Liver (tissue), 8 donors: ENCODE measurements at regions not wholly inside any gene's neighbourhood (a gene's known extent, or its start where the extent isn't known, plus 50 kb on each side); places are given as distances from the start of the nearest gene placed in this dataset.

ENCODE experiments used
- DNase-seq: peaks from one replicate; pipeline ENCODE4 v3.0.0-alpha.2; 2017; ENCODE audit warnings: low spot score
- H3K27ac ChIP-seq, 2 donors: one replicate each; pipeline ENCODE4 v1.7.0; 2013; ENCODE audit warnings: inconsistent platforms in 2 of 2, low read length in 2 of 2, control low read depth in 1 of 2, low read depth in 1 of 2, mild to moderate bottlenecking in 1 of 2
- H3K27me3 ChIP-seq, 4 donors: one replicate each; pipeline versions ENCODE4 v1.6.1 to v1.7.0; 2013; ENCODE audit warnings: low read length in 3 of 4, inconsistent platforms in 1 of 4, mild to moderate bottlenecking in 1 of 4, moderate library complexity in 1 of 4; ENCODE audit not compliant: control insufficient read depth in 4 of 4, insufficient read depth in 4 of 4
- H3K36me3 ChIP-seq, 4 donors: one replicate each; pipeline versions ENCODE4 v1.6.1 to v1.7.0; 2013; ENCODE audit warnings: low read length in 3 of 4, mild to moderate bottlenecking in 3 of 4, low read depth in 1 of 4, moderate library complexity in 1 of 4; ENCODE audit not compliant: control insufficient read depth in 4 of 4, insufficient read depth in 3 of 4
- H3K4me1 ChIP-seq, 4 donors: one replicate each; pipeline versions ENCODE4 v1.6.1 to v1.7.0; 2013; ENCODE audit warnings: low read length in 3 of 4, mild to moderate bottlenecking in 3 of 4, moderate library complexity in 1 of 4; ENCODE audit not compliant: control insufficient read depth in 4 of 4, insufficient read depth in 4 of 4
- H3K4me3 ChIP-seq, 3 donors: one replicate each; pipeline versions ENCODE4 v1.6.1 to v1.7.0; 2013; ENCODE audit warnings: low read length in 3 of 3, control low read depth in 1 of 3, low read depth in 1 of 3, mild to moderate bottlenecking in 1 of 3
- H3K9ac ChIP-seq, 2 donors: one replicate each; pipeline ENCODE4 v1.7.0; 2013; ENCODE audit warnings: low read length in 2 of 2, mild to moderate bottlenecking in 2 of 2, moderate library complexity in 2 of 2, control low read depth in 1 of 2, low read depth in 1 of 2
- H3K9me3 ChIP-seq, 4 donors: one replicate each; pipeline versions ENCODE4 v1.6.1 to v1.7.0; 2013; ENCODE audit warnings: low read length in 3 of 4; ENCODE audit not compliant: control insufficient read depth in 4 of 4
- EGR1 ChIP-seq, 2 donors: IDR thresholded peaks; 2 replicates each; pipeline ENCODE4 v1.6.1; 2016 to 2018; ENCODE audit warnings: antibody characterized with exemption in 2 of 2, low read depth in 2 of 2
- FOXA1 ChIP-seq: IDR thresholded peaks from 2 replicates; pipeline ENCODE4 v1.6.1; 2016; ENCODE audit warnings: antibody characterized with exemption
- FOXA2 ChIP-seq: IDR thresholded peaks from 2 replicates; pipeline ENCODE4 v1.6.1; 2016; ENCODE audit warnings: antibody characterized with exemption
- GABPA ChIP-seq, 2 donors: IDR thresholded peaks in 1 of 2; conservative IDR thresholded peaks in 1 of 2; 2 replicates each; pipeline ENCODE4 v1.6.1; 2016; ENCODE audit warnings: antibody characterized with exemption in 2 of 2, mild to moderate bottlenecking in 1 of 2, moderate library complexity in 1 of 2
- HNF4A ChIP-seq, 2 donors: conservative IDR thresholded peaks; 2 replicates each; pipeline ENCODE4 v1.6.1; 2016; ENCODE audit warnings: antibody characterized with exemption in 2 of 2, mild to moderate bottlenecking in 2 of 2
- HNF4G ChIP-seq: IDR thresholded peaks from 2 replicates; pipeline ENCODE4 v1.6.1; 2016; ENCODE audit warnings: antibody characterized with exemption
- RXRA ChIP-seq, 2 donors: IDR thresholded peaks; 2 replicates each; pipeline ENCODE4 v1.6.1; 2017 to 2018; ENCODE audit warnings: antibody characterized with exemption in 2 of 2, mild to moderate bottlenecking in 1 of 2
- SP1 ChIP-seq: IDR thresholded peaks from 2 replicates; pipeline ENCODE4 v1.6.1; 2018; ENCODE audit warnings: antibody characterized with exemption, mild to moderate bottlenecking
- YY1 ChIP-seq: IDR thresholded peaks from 2 replicates; pipeline ENCODE4 v1.6.1; 2016; ENCODE audit warnings: antibody characterized with exemption, mild to moderate bottlenecking
- WGBS: extraction: QIAGEN DNeasy Blood & Tissue Kit; methylation state at CpG from one replicate; pipeline ENCODE4 v1.1.7; 2013; 5-methylcytosine and 5-hydroxymethylcytosine counted together
- TF ChIP-seq, protein P1 (sequence below): IDR thresholded peaks from 2 replicates; pipeline ENCODE4 v1.6.1; 2016; ENCODE audit warnings: antibody characterized with exemption
- TF ChIP-seq, protein P2 (sequence below): IDR thresholded peaks from 2 replicates; pipeline ENCODE4 v1.6.1; 2016; ENCODE audit warnings: antibody characterized with exemption
- TF ChIP-seq, protein P3 (sequence below): IDR thresholded peaks from 2 replicates; pipeline ENCODE4 v1.6.1; 2016; ENCODE audit warnings: antibody characterized with exemption
- TF ChIP-seq, protein P4 (sequence below): fragments of 150-350 bp; IDR thresholded peaks from 2 replicates; pipeline ENCODE4 v1.5.1; 2017; ENCODE audit warnings: improper control_type of control experiment, low read depth, low read length; ENCODE audit not compliant: missing input control
- TF ChIP-seq, protein P5 (sequence below): IDR thresholded peaks from 2 replicates; pipeline ENCODE4 v1.6.1; 2016; ENCODE audit warnings: antibody characterized with exemption, mild to moderate bottlenecking
- donor health status: healthy.
- donor health status: healthy.
- donor health status: healthy.
- donor health status: healthy.
- donor health status: healthy.

DNA sequence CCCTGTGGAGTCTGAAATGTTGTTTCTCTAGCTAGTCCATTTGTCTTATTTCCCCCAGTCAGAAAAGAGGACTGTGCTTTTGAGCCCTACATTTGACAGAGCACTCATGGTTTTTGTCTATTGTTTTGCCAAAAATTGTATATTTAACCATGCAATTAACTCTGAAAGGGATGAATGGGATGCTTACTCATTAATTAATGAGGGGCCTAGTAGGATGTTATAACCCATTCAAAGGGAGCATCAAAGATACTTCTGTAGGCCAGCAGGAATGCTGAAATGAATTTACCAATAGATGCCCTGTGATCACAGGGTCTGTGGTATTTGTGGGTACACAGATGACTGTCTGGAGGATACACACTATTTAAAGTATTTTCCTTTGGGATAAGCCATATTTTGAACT lies 147.7 kb downstream of the FCRL5 start (continued):
- TF ChIP-seq, protein P1, sequence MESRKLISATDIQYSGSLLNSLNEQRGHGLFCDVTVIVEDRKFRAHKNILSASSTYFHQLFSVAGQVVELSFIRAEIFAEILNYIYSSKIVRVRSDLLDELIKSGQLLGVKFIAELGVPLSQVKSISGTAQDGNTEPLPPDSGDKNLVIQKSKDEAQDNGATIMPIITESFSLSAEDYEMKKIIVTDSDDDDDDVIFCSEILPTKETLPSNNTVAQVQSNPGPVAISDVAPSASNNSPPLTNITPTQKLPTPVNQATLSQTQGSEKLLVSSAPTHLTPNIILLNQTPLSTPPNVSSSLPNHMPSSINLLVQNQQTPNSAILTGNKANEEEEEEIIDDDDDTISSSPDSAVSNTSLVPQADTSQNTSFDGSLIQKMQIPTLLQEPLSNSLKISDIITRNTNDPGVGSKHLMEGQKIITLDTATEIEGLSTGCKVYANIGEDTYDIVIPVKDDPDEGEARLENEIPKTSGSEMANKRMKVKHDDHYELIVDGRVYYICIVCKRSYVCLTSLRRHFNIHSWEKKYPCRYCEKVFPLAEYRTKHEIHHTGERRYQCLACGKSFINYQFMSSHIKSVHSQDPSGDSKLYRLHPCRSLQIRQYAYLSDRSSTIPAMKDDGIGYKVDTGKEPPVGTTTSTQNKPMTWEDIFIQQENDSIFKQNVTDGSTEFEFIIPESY = no peak
- no peak for TF ChIP-seq HNF4A (conservative IDR thresholded peaks at IDR 0.05)
- TF ChIP-seq YY1 = no peak
- no peak for TF ChIP-seq RXRA (IDR thresholded peaks at IDR 0.05)
- TF ChIP-seq EGR1 (IDR thresholded peaks at IDR 0.05; ENCODE audit: low read depth in 2 of 2) = no peak

DNA sequence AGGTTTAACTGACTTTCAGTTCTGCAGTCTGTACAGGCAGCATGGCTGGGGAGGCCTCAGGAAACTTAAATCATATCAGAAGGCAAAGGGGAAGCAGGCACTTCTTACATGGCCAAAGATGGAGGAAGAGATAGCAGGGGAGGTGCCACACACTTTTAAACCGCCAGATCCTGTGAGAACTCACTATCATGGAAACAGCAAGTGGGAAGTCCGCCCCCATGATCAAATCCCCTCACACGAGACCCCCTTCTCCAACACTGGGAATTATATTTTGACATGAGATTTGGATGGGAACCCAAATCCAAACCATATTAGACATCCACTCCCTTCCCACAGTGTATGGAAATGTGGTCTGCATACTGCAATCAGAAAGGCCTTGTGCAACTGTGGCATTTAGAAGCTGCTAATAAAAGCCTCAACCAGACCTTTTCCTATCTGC lies 148.2 kb downstream of the FCRL5 start:
- Histone ChIP-seq H3K9me3 (no peaks in the 10 kb centered on the region), H3K4me3 (no peak overlapping the region), H3K4me1 (peaks cover 0 to 5% (median 0%) of the 10 kb centered on the region in 4 donors), H3K27me3 (no peaks in the 10 kb centered on the region), H3K27ac (no peak overlapping the region), H3K36me3 (no peaks in the 10 kb centered on the region), H3K9ac (no peak overlapping the region)
- 76% methylated on average over 3 of the region's 3 CpGs for WGBS
- TF ChIP-seq HNF4G (no peak), SP1 (no peak), FOXA2 (no peak), FOXA1 (no peak), RXRA (IDR thresholded peaks at IDR 0.05) (no peak), HNF4A (conservative IDR thresholded peaks at IDR 0.05) (no peak), EGR1 (IDR thresholded peaks at IDR 0.05; ENCODE audit: low read depth in 2 of 2) (no peak)
- TF ChIP-seq, protein P1 = no peak
- TF ChIP-seq, protein P2, sequence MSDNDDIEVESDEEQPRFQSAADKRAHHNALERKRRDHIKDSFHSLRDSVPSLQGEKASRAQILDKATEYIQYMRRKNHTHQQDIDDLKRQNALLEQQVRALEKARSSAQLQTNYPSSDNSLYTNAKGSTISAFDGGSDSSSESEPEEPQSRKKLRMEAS = no peak
- TF ChIP-seq, protein P3, sequence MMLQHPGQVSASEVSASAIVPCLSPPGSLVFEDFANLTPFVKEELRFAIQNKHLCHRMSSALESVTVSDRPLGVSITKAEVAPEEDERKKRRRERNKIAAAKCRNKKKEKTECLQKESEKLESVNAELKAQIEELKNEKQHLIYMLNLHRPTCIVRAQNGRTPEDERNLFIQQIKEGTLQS = no peak
- TF ChIP-seq, protein P4, sequence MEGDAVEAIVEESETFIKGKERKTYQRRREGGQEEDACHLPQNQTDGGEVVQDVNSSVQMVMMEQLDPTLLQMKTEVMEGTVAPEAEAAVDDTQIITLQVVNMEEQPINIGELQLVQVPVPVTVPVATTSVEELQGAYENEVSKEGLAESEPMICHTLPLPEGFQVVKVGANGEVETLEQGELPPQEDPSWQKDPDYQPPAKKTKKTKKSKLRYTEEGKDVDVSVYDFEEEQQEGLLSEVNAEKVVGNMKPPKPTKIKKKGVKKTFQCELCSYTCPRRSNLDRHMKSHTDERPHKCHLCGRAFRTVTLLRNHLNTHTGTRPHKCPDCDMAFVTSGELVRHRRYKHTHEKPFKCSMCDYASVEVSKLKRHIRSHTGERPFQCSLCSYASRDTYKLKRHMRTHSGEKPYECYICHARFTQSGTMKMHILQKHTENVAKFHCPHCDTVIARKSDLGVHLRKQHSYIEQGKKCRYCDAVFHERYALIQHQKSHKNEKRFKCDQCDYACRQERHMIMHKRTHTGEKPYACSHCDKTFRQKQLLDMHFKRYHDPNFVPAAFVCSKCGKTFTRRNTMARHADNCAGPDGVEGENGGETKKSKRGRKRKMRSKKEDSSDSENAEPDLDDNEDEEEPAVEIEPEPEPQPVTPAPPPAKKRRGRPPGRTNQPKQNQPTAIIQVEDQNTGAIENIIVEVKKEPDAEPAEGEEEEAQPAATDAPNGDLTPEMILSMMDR = no peak
- DNase-seq = no peak

DNA sequence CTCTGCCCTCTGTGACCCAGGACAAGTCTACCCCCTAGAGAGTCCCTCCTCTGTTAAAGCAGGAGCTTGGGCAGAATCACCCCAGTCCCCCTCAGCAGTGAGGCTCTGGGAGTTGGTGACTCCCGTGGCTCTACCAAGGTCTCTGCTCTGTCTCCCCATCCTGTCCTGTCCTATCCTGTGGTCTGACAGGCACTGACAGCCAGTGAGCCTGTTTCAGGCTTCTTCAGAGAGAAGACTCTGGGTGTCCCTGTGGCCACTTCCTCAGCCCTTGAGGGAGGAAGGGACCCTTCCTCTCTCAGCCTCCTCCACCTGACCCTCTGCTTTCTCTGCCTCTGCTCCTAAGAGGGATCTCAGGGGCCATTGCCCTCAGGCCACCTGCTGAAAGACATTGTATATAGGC lies 148.7 kb downstream of the FCRL5 start:
- Histone ChIP-seq H3K4me1 (peaks cover 0 to 5% (median 0%) of the 10 kb centered on the region in 4 donors), H3K4me3 (no peak overlapping the region), H3K27ac (no peak overlapping the region), H3K36me3 (no peaks in the 10 kb centered on the region), H3K27me3 (no peaks in the 10 kb centered on the region), H3K9me3 (no peaks in the 10 kb centered on the region), H3K9ac (no peak overlapping the region)
- WGBS = 54% methylated on average over 1 of the region's 1 CpG
- DNase-seq = no peak
- TF ChIP-seq, protein P3 = no peak
- no peak for TF ChIP-seq EGR1 (IDR thresholded peaks at IDR 0.05; ENCODE audit: low read depth in 2 of 2)
- TF ChIP-seq SP1 = no peak
- TF ChIP-seq, protein P5, sequence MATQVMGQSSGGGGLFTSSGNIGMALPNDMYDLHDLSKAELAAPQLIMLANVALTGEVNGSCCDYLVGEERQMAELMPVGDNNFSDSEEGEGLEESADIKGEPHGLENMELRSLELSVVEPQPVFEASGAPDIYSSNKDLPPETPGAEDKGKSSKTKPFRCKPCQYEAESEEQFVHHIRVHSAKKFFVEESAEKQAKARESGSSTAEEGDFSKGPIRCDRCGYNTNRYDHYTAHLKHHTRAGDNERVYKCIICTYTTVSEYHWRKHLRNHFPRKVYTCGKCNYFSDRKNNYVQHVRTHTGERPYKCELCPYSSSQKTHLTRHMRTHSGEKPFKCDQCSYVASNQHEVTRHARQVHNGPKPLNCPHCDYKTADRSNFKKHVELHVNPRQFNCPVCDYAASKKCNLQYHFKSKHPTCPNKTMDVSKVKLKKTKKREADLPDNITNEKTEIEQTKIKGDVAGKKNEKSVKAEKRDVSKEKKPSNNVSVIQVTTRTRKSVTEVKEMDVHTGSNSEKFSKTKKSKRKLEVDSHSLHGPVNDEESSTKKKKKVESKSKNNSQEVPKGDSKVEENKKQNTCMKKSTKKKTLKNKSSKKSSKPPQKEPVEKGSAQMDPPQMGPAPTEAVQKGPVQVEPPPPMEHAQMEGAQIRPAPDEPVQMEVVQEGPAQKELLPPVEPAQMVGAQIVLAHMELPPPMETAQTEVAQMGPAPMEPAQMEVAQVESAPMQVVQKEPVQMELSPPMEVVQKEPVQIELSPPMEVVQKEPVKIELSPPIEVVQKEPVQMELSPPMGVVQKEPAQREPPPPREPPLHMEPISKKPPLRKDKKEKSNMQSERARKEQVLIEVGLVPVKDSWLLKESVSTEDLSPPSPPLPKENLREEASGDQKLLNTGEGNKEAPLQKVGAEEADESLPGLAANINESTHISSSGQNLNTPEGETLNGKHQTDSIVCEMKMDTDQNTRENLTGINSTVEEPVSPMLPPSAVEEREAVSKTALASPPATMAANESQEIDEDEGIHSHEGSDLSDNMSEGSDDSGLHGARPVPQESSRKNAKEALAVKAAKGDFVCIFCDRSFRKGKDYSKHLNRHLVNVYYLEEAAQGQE = no peak
- TF ChIP-seq, protein P1 = no peak
- no peak for TF ChIP-seq FOXA1
- no peak for TF ChIP-seq GABPA (IDR thresholded peaks at IDR 0.05 in 1 of 2, conservative IDR thresholded peaks at IDR 0.05 in 1 of 2)
